Upper lobe of left lung (tissue), 4 donors: ENCODE measurements at regions not wholly inside any gene's neighbourhood (a gene's known extent, or its start where the extent isn't known, plus 50 kb on each side); places are given as distances from the start of the nearest gene placed in this dataset.

ENCODE experiments used
- CTCF ChIP-seq, 6 experiments: fragments of 450-650 bp in 4 of 6; fragments of 200-600 bp in 2 of 6; sonication (generic) in 2 of 6; IDR thresholded peaks; one replicate each; pipeline ENCODE4 v1.5.1; 2016 to 2019; ENCODE audit warnings: antibody characterized with exemption in 6 of 6
- POLR2A ChIP-seq, 4 donors: fragments of 450-650 bp; IDR thresholded peaks; one replicate each; pipeline ENCODE4 v1.5.1; 2016 to 2017; ENCODE audit warnings: antibody characterized with exemption in 4 of 4, mild to moderate bottlenecking in 2 of 4

GRCh38 chr2:235278771-235279355 lies 215.0 kb upstream of the AGAP1 start:
- TF ChIP-seq CTCF (IDR thresholded peaks at IDR 0.05) (no peak), POLR2A (IDR thresholded peaks at IDR 0.05) (no peak)
